MM.1S (cell line): ENCODE measurements at regions not wholly inside any gene's neighbourhood (a gene's known extent, or its start where the extent isn't known, plus 50 kb on each side); places are given as distances from the start of the nearest gene placed in this dataset.

Source experiments
- DNase-seq: peaks from one replicate; pipeline ENCODE4 v3.0.0-alpha.2; 2015
- H2AFZ ChIP-seq: fragments of 300-600 bp; sonication (generic); 2 replicates; pipeline ENCODE4 v1.6.0; 2016; ENCODE audit warnings: antibody characterized with exemption, low read length
- H3F3A ChIP-seq: fragments of 300-600 bp; sonication (generic); 2 replicates; pipeline ENCODE4 v1.6.1; 2016; ENCODE audit warnings: mild to moderate bottlenecking, antibody characterized with exemption, low read length, moderate library complexity, mixed read lengths; ENCODE audit not compliant: insufficient read depth
- H3K27ac ChIP-seq: fragments of 300-600 bp; sonication (generic); 2 replicates; pipeline ENCODE4 v1.5.1; 2016; ENCODE audit warnings: mild to moderate bottlenecking, low read length
- H3K27me3 ChIP-seq: fragments of 300-600 bp; sonication (generic); replicated peaks from 2 replicates; pipeline ENCODE4 v1.6.0; 2016; ENCODE audit warnings: low read length; ENCODE audit not compliant: insufficient read depth
- H3K36me3 ChIP-seq: fragments of 300-600 bp; sonication (generic); replicated peaks from 2 replicates; pipeline ENCODE4 v1.6.1; 2016; ENCODE audit warnings: mild to moderate bottlenecking, low read length, mixed read lengths; ENCODE audit not compliant: insufficient read depth
- H3K4me1 ChIP-seq: fragments of 300-600 bp; sonication (generic); 2 replicates; pipeline ENCODE4 v1.6.1; 2016; ENCODE audit warnings: low read length, mixed read lengths
- H3K4me2 ChIP-seq: fragments of 300-600 bp; sonication (generic); 2 replicates; pipeline ENCODE4 v1.6.0; 2016; ENCODE audit warnings: low read depth, low read length
- H3K4me3 ChIP-seq: fragments of 300-600 bp; sonication (generic); 2 replicates; pipeline ENCODE4 v1.5.1; 2016; ENCODE audit warnings: low read length, mixed read lengths
- H3K79me2 ChIP-seq: fragments of 300-600 bp; sonication (generic); 2 replicates; pipeline ENCODE4 v1.6.1; 2016; ENCODE audit warnings: mixed run types, low read length, mixed read lengths
- H3K9ac ChIP-seq: fragments of 300-600 bp; sonication (generic); 2 replicates; pipeline ENCODE4 v1.6.1; 2016; ENCODE audit warnings: low read length, mixed read lengths
- H3K9me2 ChIP-seq: fragments of 300-600 bp; sonication (generic); replicated peaks from 2 replicates; pipeline ENCODE4 v1.6.1; 2016; ENCODE audit warnings: mild to moderate bottlenecking, low read length, mixed read lengths; ENCODE audit not compliant: insufficient read depth
- H3K9me3 ChIP-seq: fragments of 300-600 bp; sonication (generic); replicated peaks from 2 replicates; pipeline ENCODE4 v1.6.1; 2016; ENCODE audit warnings: mild to moderate bottlenecking, low read length, mixed read lengths; ENCODE audit not compliant: insufficient read depth
- H4K20me1 ChIP-seq: fragments of 300-600 bp; sonication (generic); 2 replicates; pipeline ENCODE4 v1.6.1; 2016; ENCODE audit warnings: mild to moderate bottlenecking, low read length, moderate library complexity, mixed read lengths; ENCODE audit not compliant: insufficient read depth
- CTCF ChIP-seq: fragments of 300-600 bp; sonication (generic); IDR thresholded peaks from 2 replicates; pipeline ENCODE4 v1.5.1; 2016; ENCODE audit warnings: antibody characterized with exemption, low read length, mixed read lengths
- EZH2 ChIP-seq: fragments of 300-600 bp; sonication (generic); optimal IDR thresholded peaks from 2 replicates; pipeline ENCODE3; 2017; ENCODE audit warnings: low read depth, mild to moderate bottlenecking, antibody characterized with exemption, low read length, mixed read lengths
- EZH2phosphoT487 ChIP-seq: fragments of 300-600 bp; sonication (generic); IDR thresholded peaks from 2 replicates; pipeline ENCODE4 v1.6.1; 2018; ENCODE audit warnings: antibody characterized with exemption, low read length

GRCh38 chr4:28378109-28378830 lies 1517.6 kb downstream of the STIM2 start:
- no peaks in the 10 kb centered on the region for H3K27me3 ChIP-seq
- H3K9me3 ChIP-seq: no peaks in the 10 kb centered on the region
- H3K27ac ChIP-seq: no peak overlapping the region
- no peaks in the 10 kb centered on the region for H3F3A ChIP-seq
- DNase-seq: no peak
- no peak overlapping the region for H2AFZ ChIP-seq
- H3K4me2 ChIP-seq: no peak overlapping the region
- H3K9ac ChIP-seq: no peak overlapping the region
- H4K20me1 ChIP-seq: no peaks in the 10 kb centered on the region
- no peaks in the 10 kb centered on the region for H3K36me3 ChIP-seq
- no peak overlapping the region for H3K4me3 ChIP-seq
- no peaks in the 10 kb centered on the region for H3K4me1 ChIP-seq
- H3K9me2 ChIP-seq: no peaks in the 10 kb centered on the region
- TF ChIP-seq EZH2 (no peak), EZH2phosphoT487 (no peak)
- no peaks in the 10 kb centered on the region for H3K79me2 ChIP-seq

- Histone ChIP-seq H3K4me3 (no peak overlapping the region), H3K9me3 (no peaks in the 10 kb centered on the region), H3K4me2 (no peak overlapping the region), H3K27ac (no peak overlapping the region), H3F3A (no peaks in the 10 kb centered on the region), H3K36me3 (no peaks in the 10 kb centered on the region), H3K4me1 (no peaks in the 10 kb centered on the region), H3K27me3 (no peaks in the 10 kb centered on the region), H2AFZ (no peak overlapping the region), H3K79me2 (no peaks in the 10 kb centered on the region), H3K9me2 (no peaks in the 10 kb centered on the region), H4K20me1 (no peaks in the 10 kb centered on the region), H3K9ac (no peak overlapping the region)
- DNase-seq: no peak
- TF ChIP-seq EZH2phosphoT487: no peak
- TF ChIP-seq EZH2: no peak
- TF ChIP-seq CTCF: no peak
Observed at GRCh38 chr4:28385801-28386200, 1525.2 kb downstream of the STIM2 start.

- no peaks in the 10 kb centered on the region for H3K9me3 ChIP-seq
- no peaks in the 10 kb centered on the region for H3K9me2 ChIP-seq
- DNase-seq: no peak
- no peak overlapping the region for H3K4me2 ChIP-seq
- H4K20me1 ChIP-seq: no peaks in the 10 kb centered on the region
- no peak overlapping the region for H3K9ac ChIP-seq
- no peaks in the 10 kb centered on the region for H3K79me2 ChIP-seq
- H3K4me1 ChIP-seq: no peaks in the 10 kb centered on the region
- TF ChIP-seq EZH2: no peak
- TF ChIP-seq EZH2phosphoT487: no peak
- no peak for TF ChIP-seq CTCF
- H2AFZ ChIP-seq: no peak overlapping the region
- H3K4me3 ChIP-seq: no peak overlapping the region
- no peaks in the 10 kb centered on the region for H3K36me3 ChIP-seq
- no peaks in the 10 kb centered on the region for H3F3A ChIP-seq
- no peaks in the 10 kb centered on the region for H3K27me3 ChIP-seq
- H3K27ac ChIP-seq: no peak overlapping the region
Observed at GRCh38 chr4:28386776-28387175, 1526.1 kb downstream of the STIM2 start.

GRCh38 chr4:28388471-28388870 lies 1527.8 kb downstream of the STIM2 start:
- no peak overlapping the region for H3K4me2 ChIP-seq
- H3K9me2 ChIP-seq: no peaks in the 10 kb centered on the region
- H4K20me1 ChIP-seq: no peaks in the 10 kb centered on the region
- H3K36me3 ChIP-seq: no peaks in the 10 kb centered on the region
- H3K27ac ChIP-seq: no peak overlapping the region
- no peaks in the 10 kb centered on the region for H3F3A ChIP-seq
- no peak for TF ChIP-seq CTCF
- TF ChIP-seq EZH2: no peak
- TF ChIP-seq EZH2phosphoT487: no peak
- no peak overlapping the region for H3K4me3 ChIP-seq
- H2AFZ ChIP-seq: no peak overlapping the region
- no peaks in the 10 kb centered on the region for H3K27me3 ChIP-seq
- no peak for DNase-seq
- no peak overlapping the region for H3K9ac ChIP-seq
- H3K4me1 ChIP-seq: no peaks in the 10 kb centered on the region
- no peaks in the 10 kb centered on the region for H3K79me2 ChIP-seq
- no peaks in the 10 kb centered on the region for H3K9me3 ChIP-seq
